MCF 10A (cell line): ENCODE measurements at regions not wholly inside any gene's neighbourhood (a gene's known extent, or its start where the extent isn't known, plus 50 kb on each side); places are given as distances from the start of the nearest gene placed in this dataset.
A peak's percentile ranks its signal among the peaks of the same experiment; 100 is the strongest.

ENCODE experiments used
- BruUV-seq: library from RNA; stranded (reverse); fragments of 400-500 nt; replicated peaks from 2 replicates; lab custom pipeline; 2021; lab: Mats Ljungman, UMichigan
- CTCF ChIA-PET: fragments of 300-600 bp; sonication (Branson Sonifier 250); formaldehyde crosslinking; extraction: SDS; loops from one replicate; lab custom pipeline; 2021; ENCODE audit warnings: antibody characterized with exemption, inconsistent platforms; lab: Yijun Ruan, JAX
- POLR2A ChIA-PET: fragments of 300-600, 350-650 bp; sonication (Branson Sonifier 250); formaldehyde crosslinking; extraction: SDS; loops from one replicate; lab custom pipeline; 2020; ENCODE audit warnings: antibody characterized with exemption, inconsistent platforms; lab: Yijun Ruan, JAX
- DNase-seq: peaks from one replicate; pipeline ENCODE4 v3.0.0-alpha.2; 2018; ENCODE audit not compliant: unreplicated experiment
- H3K27ac Mint-ChIP-seq: one replicate; pipeline ENCODE4 v1.8.0; 2022; ENCODE audit warnings: mild to moderate bottlenecking, low read depth, mixed read lengths; ENCODE audit not compliant: unreplicated experiment
- H3K27me3 Mint-ChIP-seq: one replicate; pipeline ENCODE4 v1.8.0; 2022; ENCODE audit warnings: mixed read lengths; ENCODE audit not compliant: insufficient read depth, unreplicated experiment
- H3K36me3 Mint-ChIP-seq: one replicate; pipeline ENCODE4 v1.8.0; 2022; ENCODE audit warnings: mild to moderate bottlenecking, moderate library complexity, mixed read lengths; ENCODE audit not compliant: insufficient read depth, unreplicated experiment
- H3K4me1 Mint-ChIP-seq: one replicate; pipeline ENCODE4 v1.8.0; 2022; ENCODE audit warnings: mixed read lengths; ENCODE audit not compliant: insufficient read depth, unreplicated experiment
- H3K4me3 Mint-ChIP-seq: one replicate; pipeline ENCODE4 v1.8.0; 2022; ENCODE audit warnings: mild to moderate bottlenecking, moderate library complexity, mixed read lengths; ENCODE audit not compliant: unreplicated experiment
- H3K9me3 Mint-ChIP-seq: one replicate; pipeline ENCODE4 v1.8.0; 2022; ENCODE audit warnings: mixed read lengths; ENCODE audit not compliant: unreplicated experiment
- intact Hi-C: fragments of 100-400 bp; cut with micrococcal nuclease; formaldehyde crosslinking; loops from 2 replicates; pipeline ENCODE4 v1.14.1; 2022
- TF ChIP-seq, protein P1 (sequence below): fragments of 200-600 bp; IDR thresholded peaks from one replicate; pipeline ENCODE4 v1.8.0; 2022; ENCODE audit warnings: antibody characterized with exemption, mild to moderate bottlenecking; ENCODE audit not compliant: unreplicated experiment

- H3K36me3 Mint-ChIP-seq: no peaks in the 10 kb centered on the region
- peaks cover 12% of the 10 kb centered on the region for H3K4me1 Mint-ChIP-seq
- ChIA-PET POLR2A (interaction anchor here (0.6 to 0.9 kb wide), 2 partner anchors 278 to 312 kb away, joined by 3 to 4 read pairs; no protein-coding TSS in a partner anchor), CTCF (no interaction called here)
- no peaks in the 10 kb centered on the region for H3K9me3 Mint-ChIP-seq
- BruUV-seq: no TSS peak
- no peaks in the 10 kb centered on the region for H3K27me3 Mint-ChIP-seq
- intact Hi-C loops: no loop called here
- no peak overlapping the region for H3K27ac Mint-ChIP-seq
- no peak overlapping the region for H3K4me3 Mint-ChIP-seq
- TF ChIP-seq, protein P1, sequence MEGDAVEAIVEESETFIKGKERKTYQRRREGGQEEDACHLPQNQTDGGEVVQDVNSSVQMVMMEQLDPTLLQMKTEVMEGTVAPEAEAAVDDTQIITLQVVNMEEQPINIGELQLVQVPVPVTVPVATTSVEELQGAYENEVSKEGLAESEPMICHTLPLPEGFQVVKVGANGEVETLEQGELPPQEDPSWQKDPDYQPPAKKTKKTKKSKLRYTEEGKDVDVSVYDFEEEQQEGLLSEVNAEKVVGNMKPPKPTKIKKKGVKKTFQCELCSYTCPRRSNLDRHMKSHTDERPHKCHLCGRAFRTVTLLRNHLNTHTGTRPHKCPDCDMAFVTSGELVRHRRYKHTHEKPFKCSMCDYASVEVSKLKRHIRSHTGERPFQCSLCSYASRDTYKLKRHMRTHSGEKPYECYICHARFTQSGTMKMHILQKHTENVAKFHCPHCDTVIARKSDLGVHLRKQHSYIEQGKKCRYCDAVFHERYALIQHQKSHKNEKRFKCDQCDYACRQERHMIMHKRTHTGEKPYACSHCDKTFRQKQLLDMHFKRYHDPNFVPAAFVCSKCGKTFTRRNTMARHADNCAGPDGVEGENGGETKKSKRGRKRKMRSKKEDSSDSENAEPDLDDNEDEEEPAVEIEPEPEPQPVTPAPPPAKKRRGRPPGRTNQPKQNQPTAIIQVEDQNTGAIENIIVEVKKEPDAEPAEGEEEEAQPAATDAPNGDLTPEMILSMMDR: no peak
- no peak for DNase-seq
These were observed 1658.6 kb upstream of the MIR17HG start for GRCh38 chr13:89688918-89689317.

- no peak overlapping the region for H3K4me3 Mint-ChIP-seq
- no peaks in the 10 kb centered on the region for H3K36me3 Mint-ChIP-seq
- no peak for DNase-seq
- TF ChIP-seq, protein P1: no peak
- intact Hi-C loops: loop anchor here (2.0 to 10.0 kb wide), 2 partner anchors 260 to 720 kb away; no protein-coding TSS in a partner anchor
- H3K27ac Mint-ChIP-seq: no peak overlapping the region
- BruUV-seq: no TSS peak
- CTCF ChIA-PET: interaction anchor here (0.5 to 3.1 kb wide), 12 partner anchors 9 to 1172 kb away, joined by 3 to 22 read pairs (median 4); no protein-coding TSS in a partner anchor
- H3K9me3 Mint-ChIP-seq: no peaks in the 10 kb centered on the region
- H3K27me3 Mint-ChIP-seq: no peaks in the 10 kb centered on the region
- POLR2A ChIA-PET: interaction anchor here (0.6 kb wide), 1 partner anchor 1928 kb away, joined by 3 read pairs; no protein-coding TSS in a partner anchor
- no peaks in the 10 kb centered on the region for H3K4me1 Mint-ChIP-seq
These were observed 1653.0 kb upstream of the MIR17HG start for GRCh38 chr13:89694451-89694850.

DNA sequence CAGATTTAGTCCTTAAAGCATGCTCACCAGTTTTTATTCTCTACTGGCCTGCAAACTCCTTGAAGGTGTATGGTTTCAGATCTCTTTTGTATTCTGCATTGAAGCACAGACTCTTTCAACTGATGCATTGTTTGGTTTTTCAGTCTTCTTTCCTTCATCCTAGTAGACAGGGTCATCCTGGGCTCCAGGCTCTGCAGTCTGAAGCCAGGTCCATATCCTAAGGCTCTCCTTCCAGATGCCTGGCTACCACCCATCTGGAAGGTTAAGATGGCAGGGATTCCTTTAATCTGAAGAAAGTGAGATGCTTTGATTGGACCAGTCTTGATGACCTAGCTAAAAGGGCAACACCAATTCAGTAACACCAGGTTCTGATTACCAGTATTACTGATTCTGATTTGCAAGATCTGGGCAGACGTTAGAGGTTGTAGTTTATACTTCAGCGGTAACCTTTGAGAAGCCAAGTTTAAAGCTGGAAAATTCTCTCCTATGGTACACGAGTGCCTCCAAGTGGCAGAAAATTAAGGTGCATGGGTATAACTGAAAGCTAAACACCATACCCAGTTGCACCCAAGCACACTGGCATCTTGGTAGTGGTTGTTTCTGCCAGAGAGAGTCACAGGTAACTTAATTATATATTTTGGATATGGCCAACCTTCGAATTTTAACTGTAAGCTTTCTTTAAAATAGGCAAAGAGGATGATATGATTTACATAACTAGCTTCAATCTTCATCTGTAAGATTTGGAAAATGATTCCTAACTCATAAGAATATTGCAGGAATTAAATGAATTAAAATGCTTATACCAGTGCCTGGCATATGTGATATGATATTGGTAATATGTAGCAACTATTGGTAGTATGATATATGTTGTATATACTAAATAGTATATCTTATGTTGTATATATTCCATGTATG lies 1651.9 kb upstream of the MIR17HG start:
- no peak overlapping the region for H3K4me3 Mint-ChIP-seq
- H3K27ac Mint-ChIP-seq: no peak overlapping the region
- intact Hi-C loops: loop anchor here (2.0 to 10.0 kb wide), 6 partner anchors 227 to 1172 kb away; no protein-coding TSS in a partner anchor
- H3K9me3 Mint-ChIP-seq: no peaks in the 10 kb centered on the region
- TF ChIP-seq, protein P1: peak; percentile 70
- H3K4me1 Mint-ChIP-seq: no peaks in the 10 kb centered on the region
- CTCF ChIA-PET: interaction anchor here (0.6 to 3.1 kb wide), 35 partner anchors 10 to 1858 kb away, joined by 3 to 22 read pairs (median 3); no protein-coding TSS in a partner anchor
- peak; percentile 66 for DNase-seq
- POLR2A ChIA-PET: interaction anchor here (0.7 kb wide), 1 partner anchor 121 kb away, joined by 3 read pairs; no protein-coding TSS in a partner anchor
- peaks cover 2% of the 10 kb centered on the region for H3K36me3 Mint-ChIP-seq
- no peaks in the 10 kb centered on the region for H3K27me3 Mint-ChIP-seq
- no TSS peak for BruUV-seq

DNA sequence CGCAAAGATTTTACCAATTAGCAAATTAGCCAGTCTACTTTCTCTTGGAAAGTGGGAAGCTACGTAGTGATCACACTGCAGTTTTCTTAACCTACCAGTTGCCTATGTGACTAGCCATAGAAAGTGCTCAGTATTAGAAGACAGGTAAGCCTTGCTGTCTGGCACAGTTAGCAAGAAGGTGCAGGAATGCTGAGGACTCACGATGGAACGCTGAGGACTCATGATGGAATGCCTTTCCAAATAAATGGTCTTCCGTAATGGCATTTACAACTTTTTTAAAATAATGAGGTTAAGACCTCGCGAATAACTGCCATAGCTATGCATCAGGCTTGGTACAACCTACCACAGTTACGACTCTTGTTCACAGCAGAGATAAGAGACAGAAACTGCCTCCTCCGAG lies 1645.6 kb upstream of the MIR17HG start:
- H3K36me3 Mint-ChIP-seq: peaks cover 5% of the 10 kb centered on the region
- no peak for DNase-seq
- BruUV-seq: no TSS peak
- POLR2A ChIA-PET: no interaction called here
- no peaks in the 10 kb centered on the region for H3K4me1 Mint-ChIP-seq
- no peak overlapping the region for H3K4me3 Mint-ChIP-seq
- TF ChIP-seq, protein P1: no peak
- H3K27me3 Mint-ChIP-seq: no peaks in the 10 kb centered on the region
- CTCF ChIA-PET: interaction anchor here (0.7 to 1.0 kb wide), 3 partner anchors 10 to 276 kb away, joined by 3 read pairs; no protein-coding TSS in a partner anchor
- intact Hi-C loops: no loop called here
- H3K27ac Mint-ChIP-seq: no peak overlapping the region
- peaks cover 8% of the 10 kb centered on the region for H3K9me3 Mint-ChIP-seq
